Hematopoietic multipotent progenitor cell treated with erythropoietin and hydrocortisone succinate and interleukin-3 and kit ligand, for 17 days (in vitro differentiated cells): ENCODE measurements at regions not wholly inside any gene's neighbourhood (a gene's known extent, or its start where the extent isn't known, plus 50 kb on each side); places are given as distances from the start of the nearest gene placed in this dataset.

Experiments used
- DNase-seq: peaks from one replicate; pipeline ENCODE4 v3.0.0-alpha.2; 2015; ENCODE audit warnings: low spot score

DNA sequence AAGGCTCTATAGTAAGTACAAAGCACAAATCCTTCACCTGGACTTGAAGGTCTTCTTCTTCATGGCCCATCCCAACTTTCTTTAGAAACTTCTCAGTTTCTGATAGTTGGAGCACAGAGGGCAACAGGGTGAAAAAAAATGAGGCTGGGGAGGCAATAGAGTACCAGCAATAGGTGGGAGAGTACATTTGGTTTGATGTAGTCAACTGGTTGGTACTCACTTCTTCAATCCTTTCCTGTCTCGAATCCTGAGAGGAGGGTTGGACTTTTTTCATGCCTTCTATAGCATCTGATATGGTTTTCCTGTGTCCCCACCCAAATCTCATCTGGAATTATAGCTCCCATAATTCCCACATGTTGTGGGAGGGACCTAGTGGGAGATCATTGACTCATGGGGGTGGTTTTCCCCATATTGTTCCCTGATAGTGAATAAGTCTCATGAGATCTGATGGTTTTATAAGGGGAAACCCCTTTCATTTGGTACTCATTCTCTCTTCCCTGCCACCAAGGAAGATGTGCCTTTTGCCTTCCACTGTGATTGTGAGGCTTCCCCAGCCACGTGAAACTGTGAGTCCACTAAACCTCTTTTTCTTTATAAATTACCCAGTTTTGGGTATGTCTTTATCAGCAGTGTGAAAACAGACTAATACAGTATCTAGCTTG lies 75.9 kb upstream of the LCLAT1 start:
- no peak for DNase-seq

DNA sequence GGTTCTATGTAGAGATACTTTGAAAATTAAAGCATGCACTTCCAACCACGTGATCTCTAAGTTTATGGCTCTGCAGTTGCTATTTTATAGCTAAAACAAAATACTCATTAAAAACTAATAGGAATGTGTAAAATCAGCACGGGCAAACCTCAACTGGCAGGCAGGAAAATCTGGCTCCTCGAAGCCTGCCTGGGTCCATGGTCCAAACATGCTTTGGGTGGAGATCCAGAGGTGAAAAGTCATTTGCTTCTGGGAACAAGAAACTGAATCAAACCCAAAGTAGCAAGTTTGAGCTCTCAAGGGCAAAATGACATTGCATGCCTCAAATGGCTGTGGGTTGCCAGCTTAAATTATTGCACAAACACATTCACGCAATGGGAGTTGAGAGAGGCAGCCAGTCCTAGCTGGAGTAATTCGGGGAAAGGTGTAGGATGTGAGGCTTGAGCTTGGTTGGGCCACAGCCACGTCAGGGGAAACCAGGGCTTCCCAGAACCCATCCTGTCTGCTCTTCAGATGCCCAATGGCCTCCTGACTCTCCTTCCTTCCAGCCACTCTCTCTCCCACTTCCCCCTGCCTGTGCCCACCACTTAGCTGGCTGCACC lies 75.2 kb upstream of the LCLAT1 start:
- no peak for DNase-seq

DNA sequence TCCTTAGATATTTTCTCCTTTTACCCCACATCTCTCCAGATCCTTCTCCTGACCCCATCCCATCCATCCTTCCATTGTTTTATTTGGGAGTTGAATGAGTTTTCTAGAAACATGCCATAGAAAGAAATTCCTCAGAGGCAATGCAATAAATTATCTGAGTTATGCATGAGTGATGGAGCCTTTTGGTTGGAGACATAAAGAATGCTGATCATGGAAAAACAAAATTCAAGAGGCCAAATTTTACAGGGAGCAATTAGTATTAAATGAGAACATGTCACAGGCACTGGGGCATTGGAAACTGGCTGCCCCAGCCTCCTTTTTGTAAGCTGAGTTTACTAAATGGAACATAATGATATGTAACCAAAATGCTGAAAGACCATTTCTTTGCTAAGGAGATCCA lies 74.2 kb upstream of the LCLAT1 start:
- DNase-seq, result no peak

DNA sequence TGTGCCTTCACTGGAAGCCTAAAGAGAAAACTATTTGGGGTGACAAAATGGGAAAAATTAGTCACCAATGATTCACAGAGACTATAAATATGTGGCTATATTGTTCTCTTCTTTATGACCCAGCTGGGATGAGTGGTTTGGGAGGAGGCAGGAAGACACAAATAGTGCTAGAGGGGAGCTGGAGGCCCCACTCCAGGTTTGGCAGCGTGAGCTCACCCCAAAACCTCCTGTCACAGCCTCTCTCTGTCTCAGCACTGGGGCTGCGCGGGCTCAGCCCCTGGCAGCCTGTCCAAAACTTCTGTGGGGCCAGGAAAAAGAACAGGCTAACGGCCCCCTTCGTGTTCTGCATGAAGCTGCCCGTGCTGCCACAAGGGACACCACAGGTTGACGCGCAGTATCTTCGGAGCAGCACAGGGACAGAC lies 73.2 kb upstream of the LCLAT1 start:
- DNase-seq, result no peak

DNA sequence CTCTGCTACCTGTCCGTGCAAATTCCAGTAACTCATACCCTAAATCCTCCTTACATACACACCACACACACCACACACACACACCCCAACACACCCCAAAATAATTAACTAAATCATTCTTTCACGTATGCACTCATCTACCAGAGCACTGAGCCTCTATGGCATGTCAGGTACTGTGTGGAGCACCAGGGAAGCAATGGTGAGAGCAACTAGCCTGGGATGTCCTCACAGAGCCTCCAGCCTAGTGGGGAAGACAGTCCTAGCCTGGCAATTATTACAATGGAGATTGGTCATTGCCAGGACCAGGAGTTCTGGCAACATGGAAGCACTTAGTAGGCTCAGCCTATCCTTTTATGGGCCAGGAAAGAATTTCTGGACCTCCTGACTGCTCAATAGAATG lies 72.7 kb upstream of the LCLAT1 start:
- no peak for DNase-seq

DNA sequence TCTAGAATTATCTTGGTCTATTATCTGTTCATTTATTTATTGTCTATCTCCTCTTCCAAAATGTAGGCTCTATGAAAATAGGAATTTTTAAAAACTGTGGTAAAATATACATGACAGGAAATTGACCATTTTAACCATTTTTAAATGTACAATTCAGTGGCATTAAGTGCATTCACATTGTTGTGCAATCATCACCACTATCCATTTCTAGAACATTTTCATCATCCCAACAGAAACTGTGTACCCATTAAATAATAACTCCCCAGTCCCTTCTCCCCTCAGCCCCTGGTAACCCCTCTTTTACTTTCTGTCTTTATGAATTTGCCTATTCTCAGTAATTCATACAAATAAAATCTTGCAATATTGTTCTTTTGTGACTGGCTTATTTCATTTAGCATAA lies 71.1 kb upstream of the LCLAT1 start:
- no peak for DNase-seq

DNA sequence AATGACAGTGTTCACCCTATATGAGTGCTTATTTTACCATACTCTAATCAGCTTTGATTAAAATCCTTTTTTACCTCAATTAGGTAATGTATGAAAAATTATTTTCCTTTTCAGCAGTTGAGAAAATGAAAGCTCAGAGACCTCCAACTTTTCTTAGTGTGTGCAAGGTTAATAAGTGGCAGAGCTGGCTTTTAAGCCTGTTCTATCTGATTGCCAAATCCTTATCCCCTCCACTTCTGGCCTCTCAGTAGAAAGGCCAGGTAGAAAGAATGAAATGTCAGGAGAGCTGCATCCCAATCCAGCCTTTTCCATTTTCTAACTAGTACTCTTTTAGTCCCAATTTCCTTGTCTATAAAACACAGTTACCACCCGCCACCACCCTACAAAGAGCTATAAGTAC lies 67.6 kb upstream of the LCLAT1 start:
- DNase-seq, result no peak

DNA sequence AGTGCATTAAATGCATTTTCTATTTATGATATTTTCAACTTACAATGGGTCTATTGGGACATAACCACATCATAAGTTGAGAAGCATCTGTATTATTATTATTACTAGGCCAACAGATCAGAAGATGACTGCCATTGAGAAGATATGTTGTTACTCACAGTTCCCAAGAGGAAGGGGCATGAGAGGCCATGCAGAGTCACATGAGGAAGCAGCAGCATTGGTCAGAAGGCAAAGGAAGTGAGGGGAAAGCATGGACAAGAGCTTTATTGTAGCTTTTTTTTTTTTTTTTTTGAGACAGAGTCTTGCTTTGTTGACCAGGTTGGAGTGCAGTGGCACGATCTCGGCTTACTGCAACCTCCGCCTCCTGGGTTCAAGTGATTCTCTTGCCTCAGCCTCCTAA lies 66.2 kb upstream of the LCLAT1 start:
- DNase-seq, result no peak

DNA sequence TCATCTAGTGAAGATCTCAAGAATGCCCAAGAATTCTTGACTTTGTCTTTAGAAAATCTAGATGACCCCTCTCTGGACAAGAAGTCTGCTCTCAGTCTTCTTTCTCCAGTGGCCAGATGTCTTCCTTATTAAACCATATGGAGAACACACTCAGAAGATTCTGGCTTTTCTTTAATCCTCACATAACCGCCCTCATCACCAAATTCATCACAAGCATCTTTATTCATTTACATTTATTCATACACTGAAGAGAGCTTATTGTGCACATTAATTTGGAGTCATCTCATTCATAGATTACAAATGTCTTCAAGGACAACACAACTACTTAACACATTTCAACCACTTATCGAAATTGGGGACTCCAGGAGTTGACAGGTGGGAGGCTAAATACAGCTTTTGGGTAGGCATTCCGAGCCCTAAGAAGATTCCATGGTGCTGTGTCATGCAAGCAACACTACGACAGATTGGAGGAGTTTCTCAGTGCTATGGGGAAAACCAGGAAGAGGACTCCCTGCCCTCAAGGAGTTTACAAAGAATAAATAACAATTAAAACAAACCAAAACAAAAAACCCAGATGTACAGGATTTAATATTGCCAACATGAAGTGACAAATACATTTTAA lies 64.8 kb upstream of the LCLAT1 start:
- DNase-seq, result no peak

DNA sequence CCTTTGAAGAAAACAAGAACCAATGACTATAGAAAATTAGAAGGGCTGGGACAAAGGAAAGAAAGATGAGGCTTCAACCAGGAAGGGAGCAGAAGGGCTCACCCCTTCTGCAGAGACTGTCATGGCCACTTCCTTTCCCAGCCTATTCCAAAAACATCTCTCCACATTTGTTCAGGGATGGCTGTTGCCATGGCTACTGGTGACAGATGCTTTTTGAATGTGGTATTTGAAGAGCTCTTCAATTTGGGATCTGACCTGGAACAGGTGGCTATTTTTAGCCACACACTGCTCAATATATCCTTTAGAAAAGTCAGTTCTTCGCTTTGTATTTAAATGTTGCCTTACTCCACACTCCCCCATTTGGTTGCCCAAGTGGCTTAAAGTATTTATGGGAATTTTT lies 64.1 kb upstream of the LCLAT1 start:
- no peak for DNase-seq

DNA sequence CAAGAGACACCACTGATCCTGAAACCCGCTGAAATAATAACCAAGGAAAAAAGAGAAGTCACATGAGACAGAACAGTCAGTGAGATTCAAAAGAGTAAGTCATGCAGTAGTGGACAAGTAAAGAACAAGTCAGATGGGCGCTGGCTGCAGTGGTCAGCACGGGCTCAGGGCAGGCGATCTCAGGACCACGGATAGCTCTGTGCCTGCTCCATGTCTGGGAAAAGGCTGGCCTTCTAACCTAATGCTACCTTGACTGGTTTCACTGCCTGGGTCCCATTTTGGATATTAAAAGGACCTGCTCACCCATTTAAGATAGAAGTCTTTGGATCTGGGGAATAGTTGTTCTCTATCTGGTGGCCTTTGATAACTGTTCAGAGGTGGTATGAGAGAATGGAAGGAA lies 61.7 kb upstream of the LCLAT1 start:
- DNase-seq, result no peak

DNA sequence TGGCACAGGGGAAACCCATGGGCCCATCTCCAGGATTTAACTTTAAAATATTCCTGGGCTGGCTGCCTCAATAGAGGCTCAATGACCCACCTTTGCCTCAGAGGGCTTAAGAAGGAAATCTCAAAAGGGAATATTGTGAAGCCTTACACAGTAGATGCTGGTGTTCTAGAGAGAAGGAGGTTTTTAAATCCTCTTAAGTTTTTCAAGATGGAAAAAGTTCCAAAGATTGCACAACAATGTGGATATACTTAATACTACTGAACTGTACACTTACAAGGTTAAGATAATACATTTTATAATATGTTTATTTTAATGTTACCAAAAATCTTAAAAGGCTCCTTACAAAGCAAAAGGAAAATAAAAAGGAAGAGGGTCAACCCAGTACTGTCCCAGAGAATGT lies 54.9 kb upstream of the LCLAT1 start:
- no peak for DNase-seq

DNA sequence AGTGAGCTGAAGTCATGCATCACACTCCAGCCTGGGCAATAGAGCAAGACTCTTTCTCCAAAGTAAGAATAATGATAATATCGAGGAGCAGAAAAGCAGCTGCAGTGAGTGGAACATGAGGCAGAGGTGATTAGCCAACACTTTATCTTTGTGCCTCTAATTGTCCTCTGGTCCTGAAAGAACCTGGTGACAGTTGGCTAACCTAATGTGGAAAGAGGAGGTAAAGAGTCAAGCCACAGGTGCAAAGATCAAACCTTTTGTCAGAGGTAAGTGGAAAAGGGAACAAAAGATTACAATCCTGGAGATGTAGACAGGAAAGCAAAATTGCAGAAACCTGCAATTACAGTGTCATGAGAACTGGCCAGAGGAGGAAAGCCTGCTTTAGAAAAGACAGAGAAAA lies 53.5 kb upstream of the LCLAT1 start:
- DNase-seq, result no peak

DNA sequence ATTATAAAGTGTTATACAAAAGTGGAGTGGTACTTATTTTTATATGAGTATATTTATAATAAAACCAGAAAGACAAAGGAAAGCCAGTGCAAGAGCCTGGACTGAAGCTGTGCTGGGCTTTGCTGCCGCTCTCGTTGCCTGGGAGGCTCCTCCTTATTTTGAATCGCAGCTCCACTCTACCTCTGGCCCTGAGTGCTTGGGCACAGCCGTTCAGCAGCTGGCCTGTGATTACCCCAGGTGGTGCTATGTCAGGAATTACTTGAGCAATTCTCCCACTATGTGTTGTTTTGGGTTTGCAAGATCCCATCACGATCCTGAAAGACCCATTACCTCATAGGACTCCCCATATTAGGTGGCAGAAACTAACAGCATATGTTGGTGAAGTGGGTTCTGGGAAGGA lies 53.0 kb upstream of the LCLAT1 start:
- no peak for DNase-seq

DNA sequence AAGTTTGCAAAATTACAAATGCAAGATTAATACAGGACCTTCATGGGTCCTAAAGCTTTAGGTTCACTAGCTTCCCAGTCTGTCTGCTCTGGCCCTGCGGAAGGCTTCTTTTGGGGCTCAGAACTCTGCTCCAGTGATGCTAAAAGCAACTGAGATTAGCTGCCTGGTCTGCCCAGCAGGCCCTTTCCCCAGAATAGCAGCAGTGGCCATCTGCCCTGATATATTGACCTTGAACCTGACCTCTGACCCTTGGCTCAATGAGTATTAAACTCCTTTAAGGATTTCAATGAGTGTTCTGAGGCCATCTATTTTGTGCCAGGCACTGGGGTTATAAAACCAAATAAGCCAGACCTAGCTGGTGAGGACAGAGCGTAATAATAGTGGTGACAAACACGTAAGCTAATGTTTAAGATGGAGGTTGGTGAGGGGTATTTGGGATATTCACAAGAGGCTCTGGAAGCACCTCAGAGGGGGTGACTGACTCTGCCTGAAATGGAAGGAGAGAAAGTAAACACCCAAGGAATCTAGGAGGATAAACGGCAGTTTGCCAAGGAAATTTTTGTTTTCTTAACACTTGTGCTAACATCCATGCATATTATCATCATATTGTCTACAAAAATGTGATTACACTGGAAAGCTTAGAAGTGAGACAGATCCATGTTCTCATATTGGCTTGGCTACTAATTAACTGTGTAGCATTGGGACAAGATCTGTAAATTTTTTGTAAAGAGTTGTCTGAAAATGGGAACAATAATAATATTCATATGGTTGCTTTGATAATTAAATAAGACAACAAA lies 50.4 kb upstream of the LCLAT1 start:
- no peak for DNase-seq
